CD4-positive, CD25-positive, alpha-beta regulatory T cell (primary cell): ENCODE measurements at regions not wholly inside any gene's neighbourhood (a gene's known extent, or its start where the extent isn't known, plus 50 kb on each side); places are given as distances from the start of the nearest gene placed in this dataset.
"Not testable (repeated sequence)": the region's sequence is repeated elsewhere in the genome, so short reads cannot be mapped to it uniquely, and the experiment has no call there.

Source experiments
- ATAC-seq, 2 donors: fragments of 150-1000 bp; cut with Tn5 transposase; one replicate each; pipeline ENCODE4 v1.10.0; 2021; ENCODE audit warnings: low read depth in 2 of 2, moderate number of reproducible peaks in 2 of 2, moderate library complexity in 1 of 2
- DNase-seq, 3 donors: peaks; one replicate each; pipeline versions ENCODE4 v3.0.0 to v3.0.0-alpha.2; 2012 to 2022; ENCODE audit warnings: mixed read lengths in 1 of 3
- H3K27ac ChIP-seq: one replicate; pipeline ENCODE4 v1.7.0; 2013; ENCODE audit warnings: mild to moderate bottlenecking, low read length; ENCODE audit not compliant: insufficient read depth, poor library complexity, severe bottlenecking
- H3K27me3 ChIP-seq: one replicate; pipeline ENCODE4 v1.7.0; 2013; ENCODE audit warnings: low read length; ENCODE audit not compliant: control insufficient read depth, insufficient read depth
- H3K36me3 ChIP-seq: one replicate; pipeline ENCODE4 v1.7.0; 2013; ENCODE audit warnings: mild to moderate bottlenecking, low read length, moderate library complexity; ENCODE audit not compliant: control insufficient read depth, insufficient read depth
- H3K4me1 ChIP-seq: 2 replicates; pipeline ENCODE4 v1.7.0; 2013; ENCODE audit warnings: mild to moderate bottlenecking, low read length; ENCODE audit not compliant: insufficient read depth, control insufficient read depth, poor library complexity, severe bottlenecking
- H3K4me3 ChIP-seq: one replicate; pipeline ENCODE4 v1.7.0; 2013; ENCODE audit warnings: low read depth, mild to moderate bottlenecking, low read length, moderate library complexity
- H3K9me3 ChIP-seq, 2 experiments: 1 replicate in 1 of 2; 2 replicates in 1 of 2; pipeline ENCODE4 v1.7.0; 2013; ENCODE audit warnings: low read length in 2 of 2, mild to moderate bottlenecking in 1 of 2, moderate library complexity in 1 of 2; ENCODE audit not compliant: control insufficient read depth in 2 of 2
- H3K27ac Mint-ChIP-seq, 3 donors: one replicate each; pipeline ENCODE4 v1.8.0; 2020 to 2022; ENCODE audit warnings: mild to moderate bottlenecking in 3 of 3, mixed read lengths in 3 of 3, moderate library complexity in 2 of 3
- H3K27me3 Mint-ChIP-seq: one replicate; pipeline ENCODE4 v1.8.0; 2022; ENCODE audit warnings: mild to moderate bottlenecking, mixed read lengths
- H3K36me3 Mint-ChIP-seq: one replicate; pipeline ENCODE4 v1.8.0; 2020; ENCODE audit warnings: mixed read lengths
- H3K4me1 Mint-ChIP-seq, 4 donors: one replicate each; pipeline ENCODE4 v1.8.0; 2020 to 2022; ENCODE audit warnings: mixed read lengths in 4 of 4, mild to moderate bottlenecking in 1 of 4
- H3K4me3 Mint-ChIP-seq, 4 donors: one replicate each; pipeline ENCODE4 v1.8.0; 2020 to 2022; ENCODE audit warnings: mild to moderate bottlenecking in 4 of 4, mixed read lengths in 4 of 4, moderate library complexity in 3 of 4
- H3K9me3 Mint-ChIP-seq, 7 donors: one replicate each; pipeline ENCODE4 v1.8.0; 2020 to 2022; ENCODE audit warnings: mixed read lengths in 7 of 7, mild to moderate bottlenecking in 3 of 7, moderate library complexity in 2 of 7

GRCh38 chr1:229167318-229167717 lies 103.6 kb upstream of the RAB4A start:
- no peak for ATAC-seq
- H3K4me3 Mint-ChIP-seq = no peak overlapping the region
- no peaks in the 10 kb centered on the region for H3K4me1 ChIP-seq
- H3K4me1 Mint-ChIP-seq = peaks cover 0 to 7% (median 2%) of the 10 kb centered on the region in 4 donors
- H3K9me3 Mint-ChIP-seq = peaks cover 0 to 2% (median 0%) of the 10 kb centered on the region in 7 donors
- H3K36me3 ChIP-seq = no peaks in the 10 kb centered on the region
- H3K27ac ChIP-seq = no peak overlapping the region
- H3K27me3 ChIP-seq = no peaks in the 10 kb centered on the region
- H3K4me3 ChIP-seq = no peak overlapping the region
- no peak for DNase-seq
- H3K27me3 Mint-ChIP-seq = peaks cover 8% of the 10 kb centered on the region
- H3K9me3 ChIP-seq = no peaks in the 10 kb centered on the region
- no peaks in the 10 kb centered on the region for H3K36me3 Mint-ChIP-seq
- no peak overlapping the region for H3K27ac Mint-ChIP-seq

DNA sequence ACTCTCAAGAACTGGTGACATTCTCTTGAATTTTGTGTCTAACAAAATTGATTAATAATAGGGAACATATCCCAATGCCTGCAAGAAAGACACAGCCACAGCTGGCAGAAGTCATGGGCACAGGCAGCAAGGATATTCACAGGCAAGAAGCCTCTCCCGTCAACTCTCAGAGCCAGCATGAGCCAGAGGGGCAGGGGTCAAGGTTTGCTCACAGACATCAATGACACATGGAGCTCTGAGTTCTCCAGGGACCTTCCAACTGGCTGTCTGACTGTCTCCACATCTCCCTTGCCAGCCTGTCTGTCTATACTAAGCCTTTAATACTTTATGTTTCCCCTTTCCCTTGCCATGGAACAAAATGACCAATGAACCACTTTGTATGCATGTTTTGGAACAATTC lies 101.5 kb upstream of the RAB4A start:
- Histone ChIP-seq H3K27me3 (no peaks in the 10 kb centered on the region), H3K4me1 (no peaks in the 10 kb centered on the region), H3K9me3 (no peaks in the 10 kb centered on the region), H3K4me3 (no peak overlapping the region), H3K36me3 (no peaks in the 10 kb centered on the region), H3K27ac (no peak overlapping the region)
- Mint-ChIP-seq H3K27me3 (peaks cover 8% of the 10 kb centered on the region), H3K4me3 (no peak overlapping the region), H3K4me1 (peaks cover 0 to 6% (median 2%) of the 10 kb centered on the region in 4 donors), H3K36me3 (no peaks in the 10 kb centered on the region), H3K27ac (no peak overlapping the region), H3K9me3 (peaks cover 0 to 2% (median 0%) of the 10 kb centered on the region in 7 donors)
- no peak for ATAC-seq
- DNase-seq = no peak

- Histone ChIP-seq H3K4me1 (no peaks in the 10 kb centered on the region), H3K27me3 (no peaks in the 10 kb centered on the region), H3K27ac (no peak overlapping the region), H3K4me3 (no peak overlapping the region), H3K36me3 (no peaks in the 10 kb centered on the region), H3K9me3 (no peaks in the 10 kb centered on the region)
- ATAC-seq = no peak
- H3K4me3 Mint-ChIP-seq = no peak overlapping the region
- peaks cover 0 to 2% (median 0%) of the 10 kb centered on the region in 7 donors for H3K9me3 Mint-ChIP-seq
- H3K27me3 Mint-ChIP-seq = peaks cover 8% of the 10 kb centered on the region
- H3K4me1 Mint-ChIP-seq = peaks cover 0 to 4% (median under 1%) of the 10 kb centered on the region in 4 donors
- no peak overlapping the region for H3K27ac Mint-ChIP-seq
- no peak for DNase-seq
- no peaks in the 10 kb centered on the region for H3K36me3 Mint-ChIP-seq
Observed at GRCh38 chr1:229170274-229170673, 100.6 kb upstream of the RAB4A start.

DNA sequence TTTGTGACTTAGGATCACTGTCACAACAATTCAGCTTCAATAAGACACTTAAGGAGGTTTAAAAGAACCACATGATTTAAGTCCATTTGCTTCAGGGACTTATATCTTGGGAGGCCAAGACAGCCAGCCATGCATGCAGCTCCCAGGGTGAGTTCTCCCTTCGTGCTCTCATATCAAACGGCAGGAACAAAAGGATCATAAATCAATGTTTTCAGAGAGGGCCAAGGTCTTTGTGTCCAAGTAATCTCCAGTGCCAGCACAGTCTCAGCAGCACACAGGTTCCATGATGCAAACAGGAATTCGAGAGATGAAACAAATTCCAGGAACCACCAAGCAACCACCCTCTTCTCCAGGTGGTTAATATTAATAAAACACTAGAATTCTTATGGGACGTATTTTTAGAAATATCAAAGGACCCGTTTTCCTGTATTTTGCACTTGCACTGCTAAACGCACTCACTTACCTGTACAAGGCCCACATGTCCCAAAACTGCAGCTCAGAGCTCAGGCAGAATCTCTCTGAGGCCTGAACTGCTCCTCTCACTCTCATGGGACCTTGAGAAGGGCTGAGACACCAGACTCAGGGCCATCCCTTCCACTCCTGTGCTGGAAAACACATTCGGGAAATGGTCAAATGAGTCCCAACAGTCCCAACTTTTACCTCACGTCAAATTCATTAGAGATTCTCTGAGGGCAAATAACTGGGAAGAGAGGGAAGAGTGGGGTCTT lies 100.0 kb upstream of the RAB4A start:
- H3K36me3 Mint-ChIP-seq = no peaks in the 10 kb centered on the region
- DNase-seq (no peak), ATAC-seq (no peak)
- peaks cover 0 to 2% (median 0%) of the 10 kb centered on the region in 7 donors for H3K9me3 Mint-ChIP-seq
- H3K27me3 Mint-ChIP-seq = peaks cover 8% of the 10 kb centered on the region
- Histone ChIP-seq H3K9me3 (no peaks in the 10 kb centered on the region), H3K27me3 (no peaks in the 10 kb centered on the region), H3K36me3 (no peaks in the 10 kb centered on the region), H3K27ac (no peak overlapping the region), H3K4me3 (no peak overlapping the region), H3K4me1 (no peaks in the 10 kb centered on the region)
- H3K27ac Mint-ChIP-seq = no peak overlapping the region
- H3K4me1 Mint-ChIP-seq = peaks cover 0 to 4% (median 0%) of the 10 kb centered on the region in 4 donors
- no peak overlapping the region for H3K4me3 Mint-ChIP-seq

- Mint-ChIP-seq H3K4me3 (no peak overlapping the region), H3K27me3 (peaks cover 8% of the 10 kb centered on the region), H3K36me3 (no peaks in the 10 kb centered on the region), H3K27ac (no peak overlapping the region), H3K4me1 (peaks cover 0 to 4% (median 0%) of the 10 kb centered on the region in 4 donors), H3K9me3 (peaks cover 0 to 2% (median 0%) of the 10 kb centered on the region in 7 donors)
- ATAC-seq (no peak), DNase-seq (no peak)
- Histone ChIP-seq H3K4me1 (no peaks in the 10 kb centered on the region), H3K9me3 (no peaks in the 10 kb centered on the region), H3K4me3 (no peak overlapping the region), H3K27me3 (no peaks in the 10 kb centered on the region), H3K36me3 (no peaks in the 10 kb centered on the region), H3K27ac (no peak overlapping the region)
Observed at GRCh38 chr1:229171934-229172333, 99.0 kb upstream of the RAB4A start.

DNA sequence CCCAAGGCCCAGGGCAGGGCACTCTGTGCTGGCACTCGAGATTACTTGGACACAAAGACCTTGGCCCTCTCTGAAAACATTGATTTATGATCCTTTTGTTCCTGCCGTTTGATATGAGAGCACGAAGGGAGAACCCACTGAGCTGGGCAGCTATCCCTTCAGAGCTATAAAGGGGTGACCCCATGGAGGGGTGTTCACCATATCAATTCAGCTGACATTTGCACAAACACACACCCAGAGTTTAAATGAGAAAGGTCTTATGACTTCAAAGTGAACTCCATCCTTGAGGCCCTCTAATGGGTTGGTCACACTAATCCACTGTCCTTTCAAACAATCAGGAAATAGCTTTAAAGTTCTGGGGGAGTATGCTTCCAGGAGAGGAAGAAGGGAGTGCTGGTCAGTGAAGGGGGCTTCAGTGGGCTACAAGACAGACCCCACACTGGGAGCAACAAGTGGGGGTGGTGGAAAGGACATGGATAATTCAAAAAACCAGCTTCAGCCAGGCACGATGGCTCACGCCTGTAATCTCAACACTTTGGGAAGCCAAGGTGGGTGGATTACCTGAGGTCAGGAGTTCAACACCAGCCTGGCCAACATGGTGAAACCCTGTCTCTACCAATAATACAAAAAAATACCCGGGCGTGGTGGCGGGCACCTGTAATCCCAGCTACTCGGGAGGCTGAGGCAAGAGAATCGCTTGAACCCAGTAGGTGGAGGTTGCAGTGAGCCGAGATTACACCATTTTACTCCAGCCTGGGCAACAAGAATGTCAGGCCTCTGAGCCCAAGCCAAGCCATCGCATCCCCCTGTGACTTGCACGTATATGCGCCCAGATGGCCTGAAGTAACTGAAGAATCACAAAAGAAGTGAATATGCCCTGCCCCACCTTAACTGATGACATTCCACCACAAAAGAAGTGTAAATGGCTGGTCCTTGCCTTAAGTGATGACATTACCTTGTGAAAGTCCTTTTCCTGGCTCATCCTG lies 97.1 kb upstream of the RAB4A start:
- not testable (repeated sequence) for H3K9me3 ChIP-seq, ATAC-seq, H3K4me3 ChIP-seq, DNase-seq, H3K4me1 ChIP-seq, H3K27me3 Mint-ChIP-seq, H3K4me3 Mint-ChIP-seq, H3K36me3 Mint-ChIP-seq, H3K27ac ChIP-seq, H3K36me3 ChIP-seq, H3K9me3 Mint-ChIP-seq, H3K27me3 ChIP-seq, H3K4me1 Mint-ChIP-seq
- peak overlapping the region in 2 of 3 donors; percentile 50 to 66 for H3K27ac Mint-ChIP-seq

DNA sequence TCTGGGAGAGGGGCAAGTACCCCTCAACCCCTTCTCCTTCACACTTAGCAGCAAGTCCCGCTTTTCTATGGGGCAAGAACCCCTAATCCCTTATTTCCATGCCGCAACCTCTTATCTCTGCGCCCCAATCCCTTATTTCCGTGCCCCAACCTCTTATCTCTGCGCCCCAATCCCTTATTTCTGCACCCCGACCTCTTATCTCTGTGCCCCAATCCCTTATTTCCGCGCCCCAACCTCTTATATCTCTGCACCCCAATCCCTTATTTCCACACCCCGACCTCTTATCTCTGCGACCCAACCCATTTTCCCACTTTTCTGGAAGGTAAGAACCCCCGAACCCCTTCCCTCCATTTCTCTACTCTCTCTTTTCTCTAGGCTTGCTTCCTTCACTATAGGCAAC lies 95.6 kb upstream of the RAB4A start:
- not testable (repeated sequence) for H3K4me3 Mint-ChIP-seq, H3K36me3 ChIP-seq, H3K36me3 Mint-ChIP-seq, H3K9me3 Mint-ChIP-seq, DNase-seq, H3K27ac ChIP-seq, H3K27me3 Mint-ChIP-seq, H3K27me3 ChIP-seq, H3K4me3 ChIP-seq, H3K9me3 ChIP-seq, H3K4me1 ChIP-seq, H3K4me1 Mint-ChIP-seq, ATAC-seq
- peak overlapping the region in 1 of 3 donors; percentile 43 for H3K27ac Mint-ChIP-seq
